ENCODE measurements at regions not wholly inside any gene's neighbourhood (a gene's known extent, or its start where the extent isn't known, plus 50 kb on each side); places are given as distances from the start of the nearest gene placed in this dataset.

GRCh38 chr3:115476472-115476871, 146.8 kb upstream of the GAP43 start (continued):
- no peak for TF ChIP-seq DMTF1 (CRISPR knock-in tag; IDR thresholded peaks at IDR 0.05)

- CTCF ChIA-PET (ENCODE audit: low intra/inter-chr PET ratio, low total read pairs): no interaction called here
- TF ChIP-seq ARID2 (CRISPR knock-in tag; IDR thresholded peaks at IDR 0.05; ENCODE audit: borderline replicate concordance): no peak
- Histone ChIP-seq H3K36me3 (replicated peaks in 1 of 2; ENCODE audit: control insufficient read depth in 1 of 2, insufficient read depth in 2 of 2, low read length in 2 of 2) (no peaks in the 10 kb centered on the region), H3K27me3 (ENCODE audit: control insufficient read depth in 1 of 2, insufficient read depth in 2 of 2, low read length in 2 of 2) (no peaks in the 10 kb centered on the region), H3K9me3 (ENCODE audit: low read length) (no peaks in the 10 kb centered on the region), H3K4me2 (ENCODE audit: low read depth, low read length) (no peak overlapping the region), H4K20me1 (ENCODE audit: insufficient read depth, low read length) (no peaks in the 10 kb centered on the region), H3K9ac (ENCODE audit: insufficient read depth, low read depth, low read length) (no peak overlapping the region), H2AFZ (ENCODE audit: low read length) (no peak overlapping the region), H3K27ac (ENCODE audit: extremely low read length, insufficient read depth, low read length) (no peak overlapping the region), H3K79me2 (ENCODE audit: insufficient read depth, low read length) (no peaks in the 10 kb centered on the region), H3K4me3 (replicated peaks in 1 of 3; ENCODE audit: insufficient read depth in 1 of 3, low read depth in 2 of 3, low read length in 3 of 3) (no peak overlapping the region), H3K4me1 (ENCODE audit: insufficient read depth, low read length) (no peaks in the 10 kb centered on the region)
- 54% methylated on average over 4 of the region's 4 CpGs for WGBS (ENCODE audit: low lambda C conversion rate)
- no TSS peak for BruUV-seq (replicated peaks)
- ATAC-seq (no peak), FAIRE-seq (no peak), DNase-seq (ENCODE audit: low spot score) (no peak)
- intact Hi-C loops (cut with micrococcal nuclease; ENCODE audit: unreplicated experiment): no loop called here
- in situ Hi-C loops (cut with HindIII; ENCODE audit: extremely low pct_ligation_motif_present, low pct_unique_long_range_greater_than_20kb): no loop called here
- POLR2A ChIA-PET: no interaction called here
These were observed 145.0 kb upstream of the GAP43 start for GRCh38 chr3:115478359-115478758.

DNA sequence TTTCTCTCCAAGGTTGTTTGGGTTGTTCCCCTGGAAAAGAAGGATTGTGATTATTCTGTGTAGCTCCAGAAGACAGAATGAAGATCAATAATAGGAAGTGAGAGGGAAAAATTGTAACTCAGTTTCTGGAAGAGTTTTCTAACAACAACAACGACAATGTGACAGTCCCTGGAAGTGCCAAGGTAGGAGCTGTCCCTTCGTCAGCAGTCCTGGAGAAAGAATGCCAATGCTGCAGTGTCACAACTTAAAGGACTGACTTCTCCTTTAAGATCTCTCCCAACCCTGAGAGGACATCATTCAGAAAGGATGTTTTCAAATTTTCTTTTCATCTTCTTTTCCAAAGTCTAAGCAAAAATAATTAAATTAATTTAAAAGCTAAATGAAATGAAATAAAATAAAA, 136.4 kb upstream of the GAP43 start:
- in situ Hi-C loops (cut with HindIII; ENCODE audit: extremely low pct_ligation_motif_present, low pct_unique_long_range_greater_than_20kb) (no loop called here), intact Hi-C loops (cut with micrococcal nuclease; ENCODE audit: unreplicated experiment) (no loop called here)
- no peaks in the 10 kb centered on the region for H3K36me3 ChIP-seq (replicated peaks in 1 of 2; ENCODE audit: control insufficient read depth in 1 of 2, insufficient read depth in 2 of 2, low read length in 2 of 2)
- no peaks in the 10 kb centered on the region for H3K27me3 ChIP-seq (ENCODE audit: control insufficient read depth in 1 of 2, insufficient read depth in 2 of 2, low read length in 2 of 2)
- BruUV-seq (replicated peaks): no TSS peak
- ATAC-seq (no peak), DNase-seq (ENCODE audit: low spot score) (no peak), FAIRE-seq (no peak)
- H3K9me3 ChIP-seq (ENCODE audit: low read length): no peaks in the 10 kb centered on the region
- WGBS (ENCODE audit: low lambda C conversion rate): 3% methylated on average over 2 of the region's 2 CpGs
- no peak overlapping the region for H3K27ac ChIP-seq (ENCODE audit: extremely low read length, insufficient read depth, low read length)
- H4K20me1 ChIP-seq (ENCODE audit: insufficient read depth, low read length): no peaks in the 10 kb centered on the region
- POLR2A ChIA-PET: no interaction called here
- CTCF ChIA-PET (ENCODE audit: low intra/inter-chr PET ratio, low total read pairs): no interaction called here
- H2AFZ ChIP-seq (ENCODE audit: low read length): no peak overlapping the region
- no peaks in the 10 kb centered on the region for H3K4me1 ChIP-seq (ENCODE audit: insufficient read depth, low read length)
- no peaks in the 10 kb centered on the region for H3K79me2 ChIP-seq (ENCODE audit: insufficient read depth, low read length)
- H3K4me3 ChIP-seq (replicated peaks in 1 of 3; ENCODE audit: insufficient read depth in 1 of 3, low read depth in 2 of 3, low read length in 3 of 3): no peak overlapping the region
- H3K4me2 ChIP-seq (ENCODE audit: low read depth, low read length): no peak overlapping the region
- no peak overlapping the region for H3K9ac ChIP-seq (ENCODE audit: insufficient read depth, low read depth, low read length)
- TF ChIP-seq CTCF (CRISPR knock-in tag; IDR thresholded peaks at IDR 0.05): no peak
- no peak for TF ChIP-seq HOXA9 (CRISPR knock-in tag; IDR thresholded peaks at IDR 0.05; ENCODE audit: borderline replicate concordance)
- TF ChIP-seq ZBTB46 (CRISPR knock-in tag; IDR thresholded peaks at IDR 0.05; ENCODE audit: borderline replicate concordance): no peak
- no peak for TF ChIP-seq SALL1 (CRISPR knock-in tag; IDR thresholded peaks at IDR 0.05)
- TF ChIP-seq TGIF2 (CRISPR knock-in tag; IDR thresholded peaks at IDR 0.05): no peak
- TF ChIP-seq STAT5B (CRISPR knock-in tag; IDR thresholded peaks at IDR 0.05): no peak
- no peak for TF ChIP-seq YY1 (IDR thresholded peaks at IDR 0.05; ENCODE audit: insufficient read depth, insufficient replicate concordance, low read depth, low read length)
- no peak for TF ChIP-seq ZNF160 (CRISPR knock-in tag; IDR thresholded peaks at IDR 0.05)
- no peak for TF ChIP-seq YEATS2 (CRISPR knock-in tag; IDR thresholded peaks at IDR 0.05; ENCODE audit: borderline replicate concordance)
- TF ChIP-seq ZC3H4 (CRISPR knock-in tag; IDR thresholded peaks at IDR 0.05; ENCODE audit: borderline replicate concordance): no peak

Measured in HepG2 (cell line).